Aorta (tissue), 5 donors: ENCODE measurements at regions not wholly inside any gene's neighbourhood (a gene's known extent, or its start where the extent isn't known, plus 50 kb on each side); places are given as distances from the start of the nearest gene placed in this dataset.

Experiments
- ATAC-seq: fragments of 200-7000 bp; cut with Tn5 transposase; one replicate; pipeline ENCODE4 v1.9.1; 2022; ENCODE audit warnings: moderate library complexity; ENCODE audit not compliant: low FRiP score
- DNase-seq, 2 donors: peaks; one replicate each; pipeline ENCODE4 v3.0.0-alpha.2; 2020
- H3K27ac ChIP-seq, 2 donors: one replicate each; pipeline ENCODE4 v1.5.1; 2013; ENCODE audit warnings: low read length in 2 of 2, mild to moderate bottlenecking in 2 of 2, moderate library complexity in 2 of 2, control low read depth in 1 of 2, inconsistent platforms in 1 of 2, low read depth in 1 of 2
- H3K27me3 ChIP-seq, 2 donors: one replicate each; pipeline ENCODE4 v1.6.1; 2013; ENCODE audit warnings: control low read depth in 1 of 2, low read length in 1 of 2, mild to moderate bottlenecking in 1 of 2, moderate library complexity in 1 of 2; ENCODE audit not compliant: insufficient read depth in 2 of 2, control insufficient read depth in 1 of 2
- H3K36me3 ChIP-seq, 2 donors: one replicate each; pipeline ENCODE4 v1.6.1; 2013; ENCODE audit warnings: control low read depth in 1 of 2, low read length in 1 of 2, mild to moderate bottlenecking in 1 of 2; ENCODE audit not compliant: insufficient read depth in 2 of 2, control insufficient read depth in 1 of 2
- H3K4me1 ChIP-seq, 2 donors: one replicate each; pipeline ENCODE4 v1.6.1; 2013; ENCODE audit warnings: low read length in 2 of 2, control low read depth in 1 of 2, mild to moderate bottlenecking in 1 of 2, moderate library complexity in 1 of 2; ENCODE audit not compliant: insufficient read depth in 2 of 2, control insufficient read depth in 1 of 2
- H3K4me3 ChIP-seq, 2 donors: one replicate each; pipeline ENCODE4 v1.5.1; 2013; ENCODE audit warnings: low read length in 2 of 2, control low read depth in 1 of 2, mild to moderate bottlenecking in 1 of 2
- H3K9me3 ChIP-seq: one replicate; pipeline ENCODE4 v1.6.1; 2013; ENCODE audit warnings: mild to moderate bottlenecking, low read length; ENCODE audit not compliant: control insufficient read depth
- WGBS, 2 donors: extraction: QIAGEN DNeasy Blood & Tissue Kit; methylation state at CpG; one replicate each; pipeline ENCODE4 v1.1.7; 2013; 5-methylcytosine and 5-hydroxymethylcytosine counted together
- intact Hi-C, 2 donors: fragments of 100-400 bp; cut with DNase I; formaldehyde crosslinking; loops; one replicate each; pipeline versions ENCODE4 v1.14.2 to v1.15.0; 2022
- donor health status: healthy with polysubstance abuse.
- donor health status: Bipolar disorder and iron deficiency.
- donor health status: DM: no; HTN: no; CAD: no.
- donor health status: DM: no; HTN: no; CAD: no.
- donor health status: DM: yes; HTN: yes; CAD: no.

DNA sequence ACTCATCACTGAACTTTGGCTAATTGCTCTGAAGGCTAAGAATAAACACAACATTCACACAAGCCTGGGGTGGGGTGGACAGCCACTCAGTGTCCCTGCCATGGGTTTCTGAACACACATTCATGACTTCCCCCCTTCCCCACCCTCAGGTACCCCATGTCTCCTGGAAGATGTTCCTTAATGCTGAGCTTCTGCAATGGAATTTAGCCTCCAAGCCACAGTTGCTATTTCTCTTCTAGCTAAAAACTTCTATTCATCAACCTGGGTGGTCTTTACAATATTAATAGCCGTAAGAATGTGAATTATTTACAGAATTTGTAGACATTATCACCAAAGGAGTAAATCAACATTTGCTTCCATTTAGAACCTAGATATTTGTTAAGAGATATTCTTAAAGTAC lies 175.1 kb downstream of the ACKR3 start:
- H3K36me3 ChIP-seq: no peaks in the 10 kb centered on the region
- no peaks in the 10 kb centered on the region for H3K9me3 ChIP-seq
- H3K4me3 ChIP-seq: no peak overlapping the region
- H3K27ac ChIP-seq: no peak overlapping the region
- no peak for ATAC-seq
- no peak for DNase-seq
- H3K4me1 ChIP-seq: no peaks in the 10 kb centered on the region
- H3K27me3 ChIP-seq: no peaks in the 10 kb centered on the region
- intact Hi-C loops: no loop called here
- 99 to 100% methylated on average over 1 of the region's 1 CpG for WGBS, 2 donors

DNA sequence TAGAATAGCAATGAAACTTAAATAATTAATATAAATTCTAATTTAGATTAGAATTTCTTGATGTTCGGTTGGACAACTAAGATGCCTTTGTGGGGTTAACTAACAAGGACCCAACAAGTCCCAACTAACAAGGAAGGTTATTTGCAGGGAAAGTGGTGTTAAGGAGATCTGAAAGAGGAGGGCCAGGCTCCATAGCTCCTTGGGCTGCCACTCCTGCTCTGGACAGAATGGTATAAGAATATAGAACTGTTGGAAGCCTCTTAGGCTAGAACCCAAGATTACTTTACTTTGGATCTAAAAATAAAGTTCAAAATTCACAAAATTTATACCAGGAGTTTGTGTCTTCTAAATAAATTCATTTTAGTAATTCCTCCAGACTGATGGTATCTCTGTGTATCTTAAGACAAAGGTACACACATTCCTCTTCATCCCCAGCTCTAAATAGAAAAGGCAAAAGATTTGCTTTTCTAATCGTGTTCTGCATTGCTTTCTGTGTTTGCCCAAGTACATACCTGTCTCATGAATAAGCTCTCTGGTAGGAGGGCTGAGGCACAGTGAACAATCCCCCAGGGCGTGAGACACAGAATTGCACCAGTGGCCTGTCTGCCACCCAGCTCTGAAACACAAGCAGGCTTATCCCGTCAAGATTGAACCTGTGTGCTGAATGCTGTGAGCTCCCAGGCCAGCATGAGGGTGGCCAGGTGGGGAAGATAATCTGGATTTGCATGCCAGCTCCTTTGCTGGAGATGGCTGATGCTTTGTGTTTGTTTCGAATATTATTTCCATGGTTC lies 176.0 kb downstream of the ACKR3 start:
- WGBS, 2 donors: 24 to 25% methylated on average over 5 of the region's 5 CpGs
- H3K4me1 ChIP-seq: no peaks in the 10 kb centered on the region
- no peak for ATAC-seq
- intact Hi-C loops: no loop called here
- no peak overlapping the region for H3K4me3 ChIP-seq
- peak overlapping the region in 1 of 2 donors; percentile 75 for H3K27ac ChIP-seq
- peak in 1 of 2 donors; percentile 65 for DNase-seq
- H3K36me3 ChIP-seq: no peaks in the 10 kb centered on the region
- no peaks in the 10 kb centered on the region for H3K9me3 ChIP-seq
- H3K27me3 ChIP-seq: no peaks in the 10 kb centered on the region

DNA sequence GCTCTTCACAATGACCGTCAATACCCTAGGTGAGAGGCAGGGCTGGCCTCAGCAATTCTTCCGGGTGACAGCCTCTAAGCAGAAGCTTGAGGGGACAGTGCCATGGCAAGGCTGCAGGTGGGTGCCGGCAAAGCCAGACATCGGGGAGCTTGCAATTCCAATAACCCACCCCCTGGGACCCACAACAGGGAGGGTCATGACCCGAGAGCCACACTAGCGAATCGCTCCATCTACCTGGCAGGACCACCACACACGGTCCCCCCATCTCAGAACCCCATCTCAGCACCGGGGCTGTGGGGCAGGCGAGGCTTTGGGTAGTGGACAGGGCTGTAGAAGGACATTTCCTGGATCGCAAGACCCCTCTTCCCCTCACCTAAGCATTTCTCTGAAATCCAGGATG lies 177.2 kb downstream of the ACKR3 start:
- Histone ChIP-seq H3K4me3 (no peak overlapping the region), H3K36me3 (no peaks in the 10 kb centered on the region), H3K9me3 (no peaks in the 10 kb centered on the region), H3K27ac (no peak overlapping the region), H3K4me1 (no peaks in the 10 kb centered on the region), H3K27me3 (no peaks in the 10 kb centered on the region)
- ATAC-seq (no peak), DNase-seq (peak in 1 of 2 donors; percentile 53)
- WGBS, 2 donors: 97 to 99% methylated on average over 11 of the region's 11 CpGs
- intact Hi-C loops: no loop called here

DNA sequence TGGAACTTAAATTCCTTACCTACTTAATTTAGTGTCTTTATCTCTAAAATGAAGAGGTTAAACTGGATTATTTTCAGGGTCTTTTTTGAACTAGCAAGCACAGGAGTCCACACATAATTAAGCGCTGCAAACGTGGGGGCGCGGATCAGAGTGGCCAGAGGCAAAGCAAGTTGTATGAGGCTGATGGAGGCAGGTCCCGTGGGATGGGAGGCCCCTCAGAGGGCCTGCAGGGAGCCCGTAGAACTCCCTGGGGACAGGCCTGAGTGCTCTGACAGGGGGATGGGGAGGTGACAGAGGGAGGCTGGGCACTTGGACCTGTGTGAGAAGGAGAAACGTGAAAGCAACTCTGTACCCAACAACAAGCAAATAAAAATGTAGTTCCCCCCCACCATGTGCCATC lies 177.8 kb downstream of the ACKR3 start:
- Histone ChIP-seq H3K4me3 (no peak overlapping the region), H3K4me1 (no peaks in the 10 kb centered on the region), H3K27me3 (no peaks in the 10 kb centered on the region), H3K9me3 (no peaks in the 10 kb centered on the region), H3K27ac (no peak overlapping the region), H3K36me3 (no peaks in the 10 kb centered on the region)
- intact Hi-C loops: no loop called here
- ATAC-seq: no peak
- peak in 1 of 2 donors; percentile 45 for DNase-seq
- WGBS, 2 donors: 75 to 82% methylated on average over 7 of the region's 7 CpGs

DNA sequence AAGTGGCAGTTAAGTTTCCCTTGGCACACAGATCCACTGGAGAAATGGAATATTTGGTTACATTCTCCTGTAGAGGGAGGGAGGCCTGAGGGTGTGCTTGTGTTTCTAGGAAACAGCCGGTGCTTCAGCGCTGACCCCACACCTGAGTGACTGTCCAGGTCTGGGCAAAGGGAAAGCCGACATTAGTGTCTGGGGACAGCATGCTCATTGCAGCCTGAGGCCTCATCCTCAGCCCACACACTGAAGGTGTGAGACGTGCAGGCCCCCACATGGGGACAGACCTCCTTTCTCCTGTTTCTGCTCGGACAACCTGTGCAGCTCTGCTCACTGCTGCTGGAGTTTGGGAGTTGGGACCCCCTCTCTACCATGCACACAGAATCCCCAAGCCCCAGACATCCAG lies 178.3 kb downstream of the ACKR3 start:
- Histone ChIP-seq H3K36me3 (no peaks in the 10 kb centered on the region), H3K4me1 (no peaks in the 10 kb centered on the region), H3K27me3 (no peaks in the 10 kb centered on the region), H3K9me3 (no peaks in the 10 kb centered on the region), H3K4me3 (no peak overlapping the region), H3K27ac (no peak overlapping the region)
- no peak for ATAC-seq
- intact Hi-C loops: no loop called here
- WGBS, 2 donors: 72 to 88% methylated on average over 5 of the region's 5 CpGs
- peak in 1 of 2 donors; percentile 62 for DNase-seq

DNA sequence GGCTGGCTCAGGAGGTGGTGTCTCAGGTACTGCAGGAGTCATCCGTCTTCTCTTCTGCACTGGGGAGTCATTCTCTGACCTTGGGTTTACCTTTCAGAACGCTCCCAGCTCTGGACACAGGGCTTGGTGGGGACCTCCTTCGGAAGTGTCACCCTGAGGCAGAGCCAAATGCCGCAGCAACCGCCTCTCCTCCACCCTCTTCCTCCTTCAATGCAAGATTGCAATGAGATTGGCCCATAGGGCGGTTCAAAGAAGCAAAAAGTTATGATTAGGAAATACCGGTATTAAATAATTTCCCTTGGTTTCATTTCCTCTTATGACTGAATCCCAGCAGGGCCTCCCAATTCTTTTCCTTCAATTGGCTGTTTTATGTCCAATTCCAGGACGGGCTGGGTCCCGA lies 178.8 kb downstream of the ACKR3 start:
- ATAC-seq: no peak
- Histone ChIP-seq H3K4me3 (no peak overlapping the region), H3K27ac (no peak overlapping the region), H3K4me1 (no peaks in the 10 kb centered on the region), H3K36me3 (no peaks in the 10 kb centered on the region), H3K9me3 (no peaks in the 10 kb centered on the region), H3K27me3 (no peaks in the 10 kb centered on the region)
- WGBS, 2 donors: 91 to 95% methylated on average over 9 of the region's 9 CpGs
- intact Hi-C loops: no loop called here
- peak in 1 of 2 donors; percentile 73 for DNase-seq

DNA sequence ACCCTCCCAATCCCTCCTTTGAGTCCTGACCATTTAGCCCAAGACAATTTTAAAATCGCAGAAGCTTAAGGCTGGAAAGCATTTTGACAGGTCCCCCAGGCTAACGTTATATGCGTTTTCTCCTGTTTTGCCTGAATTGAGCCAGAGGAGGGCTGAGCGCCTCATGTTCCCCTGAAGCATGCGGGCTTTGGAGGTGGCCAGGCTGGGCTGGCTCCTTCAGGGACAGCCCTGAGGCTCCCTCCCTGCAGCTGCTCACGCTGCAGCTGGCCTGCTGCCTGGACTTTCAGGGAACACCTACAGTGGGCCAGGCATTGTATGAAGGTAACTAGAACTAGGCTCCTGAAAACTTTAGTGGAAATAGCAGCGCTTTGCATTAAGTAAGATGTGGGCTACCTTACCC lies 179.2 kb downstream of the ACKR3 start:
- 43 to 55% methylated on average over 7 of the region's 7 CpGs for WGBS, 2 donors
- no peak for ATAC-seq
- Histone ChIP-seq H3K27me3 (no peaks in the 10 kb centered on the region), H3K27ac (no peak overlapping the region), H3K36me3 (no peaks in the 10 kb centered on the region), H3K9me3 (no peaks in the 10 kb centered on the region), H3K4me3 (no peak overlapping the region), H3K4me1 (no peaks in the 10 kb centered on the region)
- intact Hi-C loops: no loop called here
- DNase-seq: peak in 1 of 2 donors; percentile 75

DNA sequence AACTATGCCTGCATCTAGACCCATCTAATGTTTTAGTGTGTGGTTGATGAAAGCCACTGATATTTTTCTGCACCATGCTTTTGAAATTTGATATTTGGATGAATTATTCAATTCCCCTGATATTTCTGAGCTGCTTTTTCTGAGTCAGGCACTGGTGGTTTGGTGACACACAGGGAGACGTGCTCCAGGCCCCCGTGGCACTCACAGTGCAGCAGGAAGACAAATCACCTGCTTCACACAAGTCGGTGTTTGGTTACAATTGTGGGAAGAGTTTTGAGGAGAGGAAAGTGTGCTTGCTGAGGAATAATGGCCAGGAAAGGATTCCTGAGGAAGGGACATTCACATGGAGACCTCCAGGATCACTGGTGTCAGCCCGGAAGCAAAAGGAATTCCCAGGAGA lies 179.7 kb downstream of the ACKR3 start:
- H3K27ac ChIP-seq: no peak overlapping the region

DNA sequence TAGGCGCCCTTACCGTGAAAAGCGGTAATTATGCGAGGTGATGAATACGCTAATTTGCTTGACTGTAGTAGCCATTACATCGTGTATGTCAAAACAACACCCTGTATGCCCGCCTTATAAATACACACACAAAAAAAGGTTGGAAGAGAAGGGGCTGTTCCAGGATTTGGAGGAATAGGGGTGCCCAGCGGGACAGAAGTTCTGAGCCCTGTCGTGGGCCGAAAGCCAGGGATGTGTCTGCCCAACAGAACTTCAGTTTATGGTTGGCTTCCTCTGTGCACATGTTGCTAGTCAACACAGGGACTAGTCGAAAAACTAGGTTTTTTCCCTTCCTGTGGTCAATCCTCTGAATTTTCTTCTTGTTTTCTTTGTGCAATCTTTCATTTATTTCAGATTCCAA lies 182.5 kb downstream of the ACKR3 start:
- intact Hi-C loops: no loop called here
- H3K27me3 ChIP-seq: no peaks in the 10 kb centered on the region
- DNase-seq (peak in 1 of 2 donors; percentile 50), ATAC-seq (no peak)
- WGBS, 2 donors: 89 to 97% methylated on average over 11 of the region's 11 CpGs
- no peak overlapping the region for H3K4me3 ChIP-seq
- H3K36me3 ChIP-seq: no peaks in the 10 kb centered on the region
- H3K4me1 ChIP-seq: no peaks in the 10 kb centered on the region
- H3K27ac ChIP-seq: no peak overlapping the region
- no peaks in the 10 kb centered on the region for H3K9me3 ChIP-seq

More for the DNA sequence above, 179.7 kb downstream of the ACKR3 start:
- 59 to 70% methylated on average over 4 of the region's 4 CpGs for WGBS, 2 donors
- Histone ChIP-seq H3K9me3 (no peaks in the 10 kb centered on the region), H3K27me3 (no peaks in the 10 kb centered on the region), H3K4me1 (no peaks in the 10 kb centered on the region), H3K36me3 (no peaks in the 10 kb centered on the region), H3K4me3 (no peak overlapping the region)
- ATAC-seq (no peak), DNase-seq (peak in 1 of 2 donors; percentile 52)
- intact Hi-C loops: no loop called here
